ENCODE measurements at regions not wholly inside any gene's neighbourhood (a gene's known extent, or its start where the extent isn't known, plus 50 kb on each side); places are given as distances from the start of the nearest gene placed in this dataset.

DNA sequence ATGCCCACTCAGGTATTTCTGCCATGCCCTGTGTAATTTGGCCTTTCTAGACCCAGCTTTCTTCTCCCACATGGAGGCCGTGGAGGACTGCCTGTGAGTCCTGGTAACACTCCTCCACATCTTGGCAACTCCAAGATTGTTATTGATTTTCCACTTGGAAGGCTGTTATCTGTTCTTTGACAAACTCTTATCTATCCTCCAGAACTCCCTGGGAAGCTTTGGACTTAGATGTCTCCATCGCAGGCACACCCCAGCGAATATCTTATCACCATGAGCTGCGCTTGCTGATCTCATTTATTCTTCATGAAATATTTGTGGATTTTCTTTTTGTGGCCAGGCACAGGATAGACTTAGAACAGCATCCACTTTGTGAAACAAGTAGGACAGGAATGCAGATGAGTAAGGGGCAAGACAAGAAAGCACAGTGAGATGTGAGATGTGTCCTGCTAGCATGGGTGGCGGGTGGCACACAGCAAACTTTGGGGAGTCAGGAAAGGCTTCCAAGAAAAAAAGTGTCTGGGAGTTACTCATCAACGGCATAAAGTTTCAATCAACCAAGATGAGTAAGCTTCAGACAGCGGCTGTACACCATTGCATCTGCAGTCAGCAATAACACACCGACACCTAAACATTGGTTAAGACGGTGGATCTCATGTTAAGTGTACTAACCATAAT is 84.5 kb upstream of the IRS2 start:
- Histone ChIP-seq H3K27me3 (no peaks in the 10 kb centered on the region), H3K27ac (peak overlapping the region; percentile 52 to 78), H3K4me1 (peaks cover 0 to 50% of the 10 kb centered on the region in 2 donors), H3K36me3 (no peaks in the 10 kb centered on the region), H3K4me3 (no peak overlapping the region), H3K9me3 (no peaks in the 10 kb centered on the region)
- TF ChIP-seq, protein P1, sequence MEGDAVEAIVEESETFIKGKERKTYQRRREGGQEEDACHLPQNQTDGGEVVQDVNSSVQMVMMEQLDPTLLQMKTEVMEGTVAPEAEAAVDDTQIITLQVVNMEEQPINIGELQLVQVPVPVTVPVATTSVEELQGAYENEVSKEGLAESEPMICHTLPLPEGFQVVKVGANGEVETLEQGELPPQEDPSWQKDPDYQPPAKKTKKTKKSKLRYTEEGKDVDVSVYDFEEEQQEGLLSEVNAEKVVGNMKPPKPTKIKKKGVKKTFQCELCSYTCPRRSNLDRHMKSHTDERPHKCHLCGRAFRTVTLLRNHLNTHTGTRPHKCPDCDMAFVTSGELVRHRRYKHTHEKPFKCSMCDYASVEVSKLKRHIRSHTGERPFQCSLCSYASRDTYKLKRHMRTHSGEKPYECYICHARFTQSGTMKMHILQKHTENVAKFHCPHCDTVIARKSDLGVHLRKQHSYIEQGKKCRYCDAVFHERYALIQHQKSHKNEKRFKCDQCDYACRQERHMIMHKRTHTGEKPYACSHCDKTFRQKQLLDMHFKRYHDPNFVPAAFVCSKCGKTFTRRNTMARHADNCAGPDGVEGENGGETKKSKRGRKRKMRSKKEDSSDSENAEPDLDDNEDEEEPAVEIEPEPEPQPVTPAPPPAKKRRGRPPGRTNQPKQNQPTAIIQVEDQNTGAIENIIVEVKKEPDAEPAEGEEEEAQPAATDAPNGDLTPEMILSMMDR (IDR thresholded peaks at IDR 0.05), result no peak
- DNase-seq (ENCODE audit: low spot score), result no peak

- peak overlapping the region in 1 of 2 donors; percentile 44 for H3K4me3 ChIP-seq
- H3K27ac ChIP-seq, result peak overlapping the region; percentile 52 to 78
- H3K36me3 ChIP-seq, result no peaks in the 10 kb centered on the region
- DNase-seq (ENCODE audit: low spot score), result no peak
- TF ChIP-seq, protein P1 (IDR thresholded peaks at IDR 0.05), result no peak
- H3K27me3 ChIP-seq, result no peaks in the 10 kb centered on the region
- H3K4me1 ChIP-seq, result peaks cover 0 to 45% of the 10 kb centered on the region in 2 donors
- no peaks in the 10 kb centered on the region for H3K9me3 ChIP-seq
Measured at GRCh38 chr13:109870274-109870673, 83.9 kb upstream of the IRS2 start.

DNA sequence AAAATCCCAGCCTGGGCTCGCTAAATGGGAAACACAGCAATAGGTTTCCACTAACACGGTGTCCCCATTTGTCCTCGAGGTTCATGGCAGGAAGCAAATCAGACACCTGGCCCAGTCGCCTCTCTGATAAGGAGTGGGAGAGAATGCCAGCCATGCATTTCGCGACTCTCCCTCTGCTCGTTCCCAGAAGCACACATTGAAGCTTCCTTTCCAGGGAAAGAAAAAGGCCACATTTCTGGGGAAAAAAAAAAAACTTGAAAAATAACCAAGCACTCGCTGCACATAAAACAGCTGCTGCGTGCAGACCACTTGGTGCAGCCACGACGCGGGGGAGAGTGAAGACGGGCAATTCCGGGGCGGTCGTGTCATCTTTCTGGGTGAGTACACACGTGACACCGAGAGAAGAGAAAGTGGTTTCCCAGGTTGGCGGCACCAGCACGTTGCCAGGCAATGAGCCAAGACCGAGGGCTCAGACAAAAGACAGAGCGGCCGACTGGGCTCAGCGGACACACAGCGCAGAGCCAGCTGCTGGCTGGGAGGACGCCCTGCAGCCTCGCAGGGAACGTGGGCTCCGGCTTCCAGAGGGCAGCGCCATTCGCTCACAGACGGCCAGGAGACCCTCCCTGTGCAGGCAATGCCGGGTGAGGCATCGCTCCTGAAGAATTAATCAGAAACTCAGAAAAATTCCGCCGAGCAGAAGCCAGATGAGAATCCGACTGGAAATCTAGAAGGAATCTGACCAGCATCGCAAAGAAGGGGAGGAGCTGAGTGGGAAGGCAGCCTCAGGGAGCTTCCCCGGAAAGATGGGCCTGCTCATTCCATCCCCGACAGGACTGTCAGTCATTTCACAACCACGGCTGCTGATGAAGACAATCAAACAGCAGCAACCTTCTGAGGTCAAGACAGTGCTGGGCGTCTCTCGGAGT is 83.2 kb upstream of the IRS2 start:
- Histone ChIP-seq H3K27ac (peak overlapping the region; percentile 52 to 78), H3K36me3 (no peaks in the 10 kb centered on the region), H3K9me3 (no peaks in the 10 kb centered on the region), H3K4me3 (peak overlapping the region; percentile 20 to 44), H3K4me1 (peaks cover 0 to 39% of the 10 kb centered on the region in 2 donors), H3K27me3 (no peaks in the 10 kb centered on the region)
- TF ChIP-seq, protein P1 (IDR thresholded peaks at IDR 0.05), result peak in 1 of 2 donors; percentile 47
- peak; percentile 86 for DNase-seq (ENCODE audit: low spot score)

DNA sequence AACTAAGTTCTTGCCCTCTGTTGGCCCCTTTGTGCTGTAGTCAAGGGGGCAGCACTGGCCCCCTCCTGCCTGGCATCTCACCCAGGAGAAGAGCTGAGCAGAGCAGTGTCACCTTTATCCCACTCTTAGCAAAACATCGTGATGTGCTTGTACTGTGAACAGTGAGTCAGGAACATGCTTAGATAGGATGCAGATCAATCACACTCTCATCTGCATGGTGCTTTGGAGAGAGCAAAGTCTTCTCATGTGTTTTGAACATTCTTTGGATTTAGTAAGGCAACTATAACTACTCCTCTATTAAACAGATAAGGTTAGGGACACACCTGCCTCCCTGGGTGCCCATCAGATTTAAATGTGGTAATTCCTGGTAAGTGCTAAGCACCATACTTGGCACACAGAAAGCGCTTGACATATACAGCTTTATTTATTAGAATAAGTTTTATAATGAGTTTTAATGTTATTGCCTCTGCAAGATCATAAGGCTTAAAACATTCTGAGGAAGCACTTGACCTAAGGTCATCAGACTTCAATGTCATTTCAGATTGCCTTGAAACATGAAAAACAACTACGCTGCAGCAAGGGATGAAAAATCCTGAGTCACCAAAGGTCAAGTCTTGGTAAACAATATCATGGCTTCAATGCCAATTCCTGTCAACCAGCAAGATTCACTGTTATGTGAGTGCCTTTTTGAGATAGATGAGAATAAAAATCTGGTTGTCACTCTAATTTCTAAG is 82.4 kb upstream of the IRS2 start:
- DNase-seq (ENCODE audit: low spot score), result no peak
- TF ChIP-seq, protein P1 (IDR thresholded peaks at IDR 0.05), result no peak
- Histone ChIP-seq H3K36me3 (no peaks in the 10 kb centered on the region), H3K9me3 (no peaks in the 10 kb centered on the region), H3K4me1 (peaks cover 0 to 30% of the 10 kb centered on the region in 2 donors), H3K27me3 (no peaks in the 10 kb centered on the region), H3K27ac (peak overlapping the region; percentile 52 to 78), H3K4me3 (no peak overlapping the region)

DNA sequence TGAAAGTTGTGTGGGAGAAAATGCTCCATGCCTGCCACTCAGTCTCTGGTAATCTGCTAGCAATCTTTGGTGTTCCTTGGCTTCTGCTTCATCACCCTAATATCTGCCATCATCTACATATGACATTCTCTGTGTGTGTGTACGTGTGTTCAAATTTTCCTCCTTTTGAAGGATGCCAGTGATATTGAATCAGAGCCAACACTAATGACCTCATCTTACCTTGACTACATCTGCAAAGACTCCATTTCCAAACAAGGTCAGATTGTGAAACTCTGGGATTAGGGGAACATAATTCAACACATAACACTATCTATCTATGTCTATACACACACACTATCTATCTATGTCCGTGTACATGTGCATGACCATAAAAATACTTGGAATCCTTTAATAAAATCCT is 81.4 kb upstream of the IRS2 start:
- H3K4me3 ChIP-seq, result no peak overlapping the region
- no peak for DNase-seq (ENCODE audit: low spot score)
- H3K9me3 ChIP-seq, result no peaks in the 10 kb centered on the region
- H3K36me3 ChIP-seq, result no peaks in the 10 kb centered on the region
- H3K4me1 ChIP-seq, result peaks cover 0 to 29% of the 10 kb centered on the region in 2 donors
- no peaks in the 10 kb centered on the region for H3K27me3 ChIP-seq
- TF ChIP-seq, protein P1 (IDR thresholded peaks at IDR 0.05), result no peak
- no peak overlapping the region for H3K27ac ChIP-seq
